AG04450 (cell line): ENCODE measurements at regions not wholly inside any gene's neighbourhood (a gene's known extent, or its start where the extent isn't known, plus 50 kb on each side); places are given as distances from the start of the nearest gene placed in this dataset.

Experiments
- CTCF ChIA-PET: fragments of 300-600, 350-600 bp; formaldehyde crosslinking; extraction: SDS; loops from one replicate; lab custom pipeline; 2022; ENCODE audit warnings: antibody characterized with exemption, inconsistent platforms; lab: Charles Lee
- POLR2A ChIA-PET: fragments of 350-600 bp; formaldehyde crosslinking; extraction: SDS; loops from one replicate; lab custom pipeline; 2021; ENCODE audit warnings: antibody characterized with exemption, inconsistent platforms; lab: Yijun Ruan, JAX
- DNase-seq: peaks from one replicate; pipeline ENCODE4 v3.0.0-alpha.2; 2011; ENCODE audit warnings: low read depth, low spot score
- H3K27ac ChIP-seq: one replicate; pipeline ENCODE4 v1.5.1; 2012; ENCODE audit warnings: low read depth, low read length, control low read depth
- H3K27me3 ChIP-seq: one replicate; pipeline ENCODE4 v1.6.0; 2012; ENCODE audit warnings: low read length; ENCODE audit not compliant: control insufficient read depth, insufficient read depth
- H3K4me3 ChIP-seq: 2 replicates; pipeline ENCODE4 v1.5.1; 2011; ENCODE audit warnings: mild to moderate bottlenecking, low read depth, low read length, control low read depth
- H3K9me3 ChIP-seq: 2 replicates; pipeline ENCODE4 v1.5.1; 2012; ENCODE audit warnings: low read length; ENCODE audit not compliant: control insufficient read depth, insufficient read depth
- TF ChIP-seq, protein P1 (sequence below): IDR thresholded peaks from 2 replicates; pipeline ENCODE4 v1.5.1; 2011; ENCODE audit warnings: low read depth, low read length, control low read depth, inconsistent platforms

- no peak overlapping the region for H3K4me3 ChIP-seq
- ChIA-PET CTCF (no interaction called here), POLR2A (no interaction called here)
- H3K9me3 ChIP-seq = peaks cover 3% of the 10 kb centered on the region; the same call in 1 of the 2 replicates
- no peak for DNase-seq
- no peak overlapping the region for H3K27ac ChIP-seq
- H3K27me3 ChIP-seq = peaks cover 24% of the 10 kb centered on the region
- TF ChIP-seq, protein P1, sequence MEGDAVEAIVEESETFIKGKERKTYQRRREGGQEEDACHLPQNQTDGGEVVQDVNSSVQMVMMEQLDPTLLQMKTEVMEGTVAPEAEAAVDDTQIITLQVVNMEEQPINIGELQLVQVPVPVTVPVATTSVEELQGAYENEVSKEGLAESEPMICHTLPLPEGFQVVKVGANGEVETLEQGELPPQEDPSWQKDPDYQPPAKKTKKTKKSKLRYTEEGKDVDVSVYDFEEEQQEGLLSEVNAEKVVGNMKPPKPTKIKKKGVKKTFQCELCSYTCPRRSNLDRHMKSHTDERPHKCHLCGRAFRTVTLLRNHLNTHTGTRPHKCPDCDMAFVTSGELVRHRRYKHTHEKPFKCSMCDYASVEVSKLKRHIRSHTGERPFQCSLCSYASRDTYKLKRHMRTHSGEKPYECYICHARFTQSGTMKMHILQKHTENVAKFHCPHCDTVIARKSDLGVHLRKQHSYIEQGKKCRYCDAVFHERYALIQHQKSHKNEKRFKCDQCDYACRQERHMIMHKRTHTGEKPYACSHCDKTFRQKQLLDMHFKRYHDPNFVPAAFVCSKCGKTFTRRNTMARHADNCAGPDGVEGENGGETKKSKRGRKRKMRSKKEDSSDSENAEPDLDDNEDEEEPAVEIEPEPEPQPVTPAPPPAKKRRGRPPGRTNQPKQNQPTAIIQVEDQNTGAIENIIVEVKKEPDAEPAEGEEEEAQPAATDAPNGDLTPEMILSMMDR = no peak
These were observed 166.2 kb downstream of the HSD17B3 start for GRCh38 chr9:96135753-96136290.

DNA sequence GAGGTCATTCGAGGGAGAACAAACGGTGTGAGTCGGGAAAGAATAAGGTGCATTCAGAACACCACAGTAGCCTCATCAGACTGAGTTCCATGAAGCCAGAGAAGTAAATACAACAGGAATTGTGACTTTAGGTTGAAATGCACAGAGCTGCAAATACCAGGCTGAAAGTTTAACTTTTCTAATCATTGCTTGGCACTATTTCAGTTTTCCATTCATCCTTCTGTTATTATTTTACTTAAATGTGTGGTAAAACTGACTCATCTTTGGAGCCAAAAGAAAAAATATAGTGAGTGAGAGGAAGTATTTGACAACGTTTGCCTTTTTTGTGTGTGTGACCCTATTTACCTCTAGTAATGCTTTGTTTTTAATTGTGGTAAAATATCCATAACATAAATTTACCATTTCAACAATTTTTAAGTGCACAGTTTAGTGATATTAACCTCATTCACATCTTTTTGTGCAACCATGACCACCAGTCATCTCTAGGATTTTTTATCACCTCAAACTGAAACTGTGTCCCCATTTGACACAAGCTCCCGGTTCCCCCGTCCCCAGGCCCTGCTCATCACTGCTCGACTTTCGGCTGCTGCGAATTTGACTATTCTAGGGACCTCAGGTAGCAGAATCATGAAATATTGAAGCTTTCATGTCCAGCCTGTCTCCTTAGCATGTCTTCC is 166.8 kb downstream of the HSD17B3 start:
- H3K27me3 ChIP-seq = peaks cover 24% of the 10 kb centered on the region
- TF ChIP-seq, protein P1 = no peak
- CTCF ChIA-PET = no interaction called here
- DNase-seq = peak; percentile 18
- H3K9me3 ChIP-seq = peaks cover 3% of the 10 kb centered on the region; the same call in 1 of the 2 replicates
- no peak overlapping the region for H3K27ac ChIP-seq
- POLR2A ChIA-PET = no interaction called here
- H3K4me3 ChIP-seq = no peak overlapping the region

DNA sequence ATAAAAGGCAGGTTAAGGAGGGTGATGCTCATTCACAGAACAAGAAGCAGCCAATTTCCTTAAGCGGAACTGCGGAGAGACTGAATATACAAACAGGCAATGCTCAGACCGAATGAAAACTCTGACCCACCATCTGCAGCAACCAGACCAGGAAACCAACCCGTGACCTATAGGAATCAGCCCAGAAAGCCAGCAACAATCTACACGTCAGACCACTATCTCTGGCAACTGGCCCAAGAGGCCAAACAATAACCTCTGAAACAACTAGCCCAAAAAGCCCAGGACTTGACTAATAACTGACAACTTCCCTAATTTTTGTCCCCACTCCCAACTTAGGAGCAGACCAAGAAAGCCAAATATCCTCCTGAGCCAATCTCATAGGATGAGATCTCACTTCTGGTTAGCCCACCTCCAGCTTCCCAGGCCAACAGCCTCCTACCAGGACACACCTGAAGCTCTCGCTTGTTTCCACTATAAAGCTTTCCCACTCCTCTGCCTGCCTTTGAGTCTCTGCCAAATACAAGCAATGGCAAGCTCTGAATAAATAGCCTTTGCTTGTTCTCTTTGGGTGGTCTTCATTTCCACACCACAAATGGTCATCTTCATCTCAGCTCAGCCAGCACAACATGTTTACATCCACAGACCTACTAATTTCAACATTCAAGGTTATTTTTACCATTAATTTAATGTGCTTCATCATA is 168.5 kb downstream of the HSD17B3 start:
- H3K9me3 ChIP-seq = peaks cover 3% of the 10 kb centered on the region; the same call in 1 of the 2 replicates
- peak overlapping the region; percentile 11 for H3K27ac ChIP-seq
- no peak overlapping the region for H3K4me3 ChIP-seq
- ChIA-PET CTCF (no interaction called here), POLR2A (no interaction called here)
- no peak for DNase-seq
- TF ChIP-seq, protein P1 = no peak
- H3K27me3 ChIP-seq = peaks cover 34% of the 10 kb centered on the region

DNA sequence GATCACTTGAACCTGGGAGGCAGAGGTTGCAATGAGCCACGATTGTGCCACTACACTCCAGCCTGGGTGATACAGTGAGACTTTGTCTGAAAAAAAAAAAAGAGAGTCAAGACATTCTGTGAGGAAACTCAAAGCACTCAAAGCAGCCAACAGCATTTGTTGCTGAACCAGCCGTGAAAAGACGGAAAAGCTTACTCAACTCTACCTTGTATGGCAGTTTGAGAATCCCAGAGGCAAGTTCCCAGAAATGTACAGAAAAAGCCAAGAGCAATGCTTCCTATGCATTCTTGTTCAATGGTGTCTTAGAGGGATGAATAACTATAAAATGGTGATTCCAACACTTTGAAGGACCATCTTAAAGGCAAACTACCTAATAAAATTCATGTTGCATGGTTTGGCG is 170.2 kb downstream of the HSD17B3 start:
- DNase-seq = no peak
- CTCF ChIA-PET = no interaction called here
- Histone ChIP-seq H3K27me3 (peaks cover 49% of the 10 kb centered on the region), H3K9me3 (peaks cover 3% of the 10 kb centered on the region; the same call in 1 of the 2 replicates), H3K27ac (no peak overlapping the region), H3K4me3 (no peak overlapping the region)
- TF ChIP-seq, protein P1 = no peak
- POLR2A ChIA-PET = interaction anchor here (0.6 kb wide), 1 partner anchor 69 kb away, joined by 3 read pairs; no protein-coding TSS in a partner anchor

- H3K27ac ChIP-seq = no peak overlapping the region
- no peak for DNase-seq
These were observed 171.0 kb downstream of the HSD17B3 start for GRCh38 chr9:96130970-96131369.

More at GRCh38 chr9:96130970-96131369, 171.0 kb downstream of the HSD17B3 start:
- peaks cover 3% of the 10 kb centered on the region; the same call in 1 of the 2 replicates for H3K9me3 ChIP-seq
- ChIA-PET POLR2A (no interaction called here), CTCF (no interaction called here)
- H3K27me3 ChIP-seq = peaks cover 53% of the 10 kb centered on the region
- TF ChIP-seq, protein P1 = no peak
- no peak overlapping the region for H3K4me3 ChIP-seq
